ENCODE measurements at regions not wholly inside any gene's neighbourhood (a gene's known extent, or its start where the extent isn't known, plus 50 kb on each side); places are given as distances from the start of the nearest gene placed in this dataset.

- TF ChIP-seq CTCF (IDR thresholded peaks at IDR 0.05) (no peak), EP300 (IDR thresholded peaks at IDR 0.05) (no peak), POLR2A (IDR thresholded peaks at IDR 0.05) (no peak), POLR2AphosphoS5 (IDR thresholded peaks at IDR 0.05) (no peak)
Observed at GRCh38 chr1:90504509-90504908, 212.6 kb downstream of the BARHL2 start.

Data from sigmoid colon (tissue), 4 donors.